Heart right ventricle (tissue), 16 donors: ENCODE measurements at regions not wholly inside any gene's neighbourhood (a gene's known extent, or its start where the extent isn't known, plus 50 kb on each side); places are given as distances from the start of the nearest gene placed in this dataset.
A peak's percentile ranks its signal among the peaks of the same experiment; 100 is the strongest.

Experiments
- ATAC-seq, 8 donors: fragments of 200-7000 bp; cut with Tn5 transposase; one replicate each; pipeline ENCODE4 v1.9.1; 2020; ENCODE audit warnings: mild to moderate bottlenecking in 8 of 8, moderate library complexity in 8 of 8, moderate number of reproducible peaks in 1 of 8
- DNase-seq, 2 donors: peaks; one replicate each; pipeline ENCODE4 v3.0.0-alpha.2; 2020
- H3K27ac ChIP-seq, 10 donors: fragments of 200-600 bp; sonication (generic) in 2 of 10; one replicate each; pipeline versions ENCODE4 v1.5.0 to v1.8.0; 2020 to 2022; ENCODE audit warnings: mild to moderate bottlenecking in 3 of 10
- H3K27me3 ChIP-seq, 7 donors: fragments of 200-600 bp; one replicate each; pipeline ENCODE4 v1.8.0; 2021 to 2022; ENCODE audit warnings: mild to moderate bottlenecking in 2 of 7
- H3K36me3 ChIP-seq, 9 donors: fragments of 200-600 bp; sonication (generic) in 1 of 9; one replicate each; pipeline versions ENCODE4 v1.5.0 to v1.8.0; 2020 to 2022; ENCODE audit warnings: mild to moderate bottlenecking in 2 of 9
- H3K4me1 ChIP-seq, 9 donors: fragments of 200-600 bp; sonication (generic) in 1 of 9; one replicate each; pipeline versions ENCODE4 v1.5.0 to v1.8.0; 2020 to 2022; ENCODE audit warnings: mild to moderate bottlenecking in 4 of 9
- H3K4me3 ChIP-seq, 10 donors: fragments of 200-600 bp; sonication (generic) in 2 of 10; one replicate each; pipeline versions ENCODE4 v1.5.0 to v1.8.0; 2020 to 2022; ENCODE audit warnings: mild to moderate bottlenecking in 7 of 10, moderate library complexity in 2 of 10
- H3K9me3 ChIP-seq, 11 donors: fragments of 200-600 bp in 10 of 11; sonication (generic) in 2 of 11; one replicate each; pipeline versions ENCODE4 v1.5.0 to v1.8.0; 2013 to 2022; ENCODE audit warnings: mild to moderate bottlenecking in 2 of 11, control low read depth in 1 of 11, moderate library complexity in 1 of 11
- CTCF ChIP-seq, 9 donors: fragments of 200-600 bp; sonication (generic) in 2 of 9; IDR thresholded peaks; one replicate each; pipeline versions ENCODE4 v1.5.0 to v1.8.0; 2021 to 2022; ENCODE audit warnings: antibody characterized with exemption in 9 of 9, mild to moderate bottlenecking in 5 of 9, moderate library complexity in 1 of 9
- WGBS, 2 donors: extraction: QIAGEN DNeasy Blood & Tissue Kit; methylation state at CpG; one replicate each; pipeline ENCODE4 v1.1.7; 2013; ENCODE audit warnings: inconsistent platforms in 1 of 2; 5-methylcytosine and 5-hydroxymethylcytosine counted together
- intact Hi-C, 10 donors: fragments of 100-400 bp; cut with DNase I; formaldehyde crosslinking; loops; one replicate each; pipeline versions ENCODE4 v1.11.1 to v1.14.2; 2022
- donor health status: Arrhythmogenic right ventricular cardiomyopathy.
- donor health status: ischemic (EF 13 %, LVEDD 7.1; RV severe dilation, severe dysfunction).
- donor health status: healthy with polysubstance abuse.
- donor health status: DM: no; HTN: yes; CAD: no.
- donor health status: DM: no; HTN: no; CAD: no.
- donor health status: ischemic (EF 25% LVEDD 6.9; RV normal size, moderate dysfunction).
- donor health status: ischemic (EF 25% LVEDD 5.7; RV mildly dilated, moderate dysfunction).
- donor health status: healthy.
- donor health status: DM: yes; HTN: yes; CAD: no.
- donor health status: Ischemic cardiomyopathy.
- donor health status: ischemic (EF 35%, LVEDD 5.7; RV mildly dilated, moderate dysfunction).
- donor health status: nonischemic (EF 11% LVEDD 7.7; RV severe dilation, severe dysfunction).
- donor health status: DM: yes; HTN: yes; CAD: no.
- donor health status: PGD.
- donor health status: ischemic (EF 29% LVEDD 5.4; RV normal size, mild dysfunction).
- donor health status: nonischemic (EF 23%, LVEDD 6.1; RV moderate dilation, normal function).

GRCh38 chr9:105887679-105888078, 193.3 kb downstream of the TMEM38B start:
- 67 to 68% methylated on average over 2 of the region's 2 CpGs for WGBS, 2 donors
- no peak overlapping the region for H3K27ac ChIP-seq
- intact Hi-C loops: loop anchor here in 1 of 10 donors (10.0 kb wide), 1 partner anchor 273 kb away; no protein-coding TSS in a partner anchor
- peaks cover 0 to 8% (median 0%) of the 10 kb centered on the region in 9 donors for H3K4me1 ChIP-seq
- no peaks in the 10 kb centered on the region for H3K9me3 ChIP-seq
- ATAC-seq: no peak
- no peaks in the 10 kb centered on the region for H3K36me3 ChIP-seq
- no peak overlapping the region for H3K4me3 ChIP-seq
- no peaks in the 10 kb centered on the region for H3K27me3 ChIP-seq
- no peak for DNase-seq
- TF ChIP-seq CTCF (IDR thresholded peaks at IDR 0.05): no peak

- ATAC-seq (no peak), DNase-seq (no peak)
- Histone ChIP-seq H3K27ac (no peak overlapping the region), H3K36me3 (no peaks in the 10 kb centered on the region), H3K9me3 (peaks cover 0 to 4% (median 0%) of the 10 kb centered on the region in 11 donors), H3K27me3 (no peaks in the 10 kb centered on the region), H3K4me3 (no peak overlapping the region), H3K4me1 (peaks cover 0 to 8% (median 0%) of the 10 kb centered on the region in 9 donors)
- no peak for TF ChIP-seq CTCF (IDR thresholded peaks at IDR 0.05)
- WGBS, 2 donors: 37 to 39% methylated on average over 5 of the region's 5 CpGs
- intact Hi-C loops: no loop called here
These were observed 195.9 kb downstream of the TMEM38B start for GRCh38 chr9:105890046-105890822.

GRCh38 chr9:105900123-105900522, 205.8 kb downstream of the TMEM38B start:
- intact Hi-C loops: loop anchor here in 5 of 10 donors (5.0 to 10.0 kb wide), 4 partner anchors 965 to 1275 kb away; partner anchors contain the start of gene ZNF462 (in 1 of the 5)
- ATAC-seq (no peak), DNase-seq (no peak)
- Histone ChIP-seq H3K27me3 (no peaks in the 10 kb centered on the region), H3K27ac (no peak overlapping the region), H3K4me3 (no peak overlapping the region), H3K36me3 (no peaks in the 10 kb centered on the region), H3K4me1 (peaks cover 0 to 4% (median 0%) of the 10 kb centered on the region in 9 donors), H3K9me3 (peaks cover 0 to 25% (median 0%) of the 10 kb centered on the region in 11 donors)
- no peak for TF ChIP-seq CTCF (IDR thresholded peaks at IDR 0.05)
- WGBS, 2 donors: 58% methylated on average over 5 of the region's 5 CpGs

- peak; percentile 13 to 29 for DNase-seq
- ATAC-seq: peak; percentile 76 to 97 (median 95)
- WGBS, 2 donors: 17 to 18% methylated on average over 4 of the region's 4 CpGs
These were observed 207.3 kb downstream of the TMEM38B start for GRCh38 chr9:105901514-105902109.

More at GRCh38 chr9:105901514-105902109, 207.3 kb downstream of the TMEM38B start:
- Histone ChIP-seq H3K27me3 (no peaks in the 10 kb centered on the region), H3K4me1 (peaks cover 0 to 4% (median 0%) of the 10 kb centered on the region in 9 donors), H3K4me3 (no peak overlapping the region), H3K27ac (no peak overlapping the region), H3K9me3 (peaks cover 0 to 13% (median 0%) of the 10 kb centered on the region in 11 donors), H3K36me3 (no peaks in the 10 kb centered on the region)
- peak; percentile 23 to 81 (median 77) for TF ChIP-seq CTCF (IDR thresholded peaks at IDR 0.05)
- intact Hi-C loops: loop anchor here in 5 of 10 donors (5.0 to 10.0 kb wide), 4 partner anchors 963 to 1273 kb away; partner anchors contain the start of gene ZNF462 (in 1 of the 5)
